ENCODE measurements at regions not wholly inside any gene's neighbourhood (a gene's known extent, or its start where the extent isn't known, plus 50 kb on each side); places are given as distances from the start of the nearest gene placed in this dataset.

GRCh38 chr16:55076053-55076452 is 145.4 kb downstream of the IRX5 start:
- DNase-seq, result no peak

DNA sequence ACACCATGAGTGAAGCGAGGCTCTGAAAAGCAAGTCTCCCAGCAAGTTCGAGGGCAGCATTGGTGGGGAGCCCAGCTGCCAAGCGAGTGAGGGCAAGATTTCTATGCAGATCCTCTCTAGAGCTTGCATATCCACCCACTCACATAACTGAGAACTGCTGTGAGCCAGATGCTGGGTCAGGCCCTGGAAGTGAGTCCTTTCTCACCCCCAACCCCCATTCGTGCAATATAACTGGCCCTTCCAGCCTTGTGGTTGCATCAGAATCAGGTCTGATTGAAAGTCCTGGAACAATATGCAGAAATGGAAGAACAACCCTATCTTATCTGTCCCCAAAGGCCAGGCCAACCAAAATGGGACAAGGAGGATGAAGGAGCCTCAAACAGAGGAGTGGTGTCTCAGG is 146.6 kb downstream of the IRX5 start:
- DNase-seq, result no peak

DNA sequence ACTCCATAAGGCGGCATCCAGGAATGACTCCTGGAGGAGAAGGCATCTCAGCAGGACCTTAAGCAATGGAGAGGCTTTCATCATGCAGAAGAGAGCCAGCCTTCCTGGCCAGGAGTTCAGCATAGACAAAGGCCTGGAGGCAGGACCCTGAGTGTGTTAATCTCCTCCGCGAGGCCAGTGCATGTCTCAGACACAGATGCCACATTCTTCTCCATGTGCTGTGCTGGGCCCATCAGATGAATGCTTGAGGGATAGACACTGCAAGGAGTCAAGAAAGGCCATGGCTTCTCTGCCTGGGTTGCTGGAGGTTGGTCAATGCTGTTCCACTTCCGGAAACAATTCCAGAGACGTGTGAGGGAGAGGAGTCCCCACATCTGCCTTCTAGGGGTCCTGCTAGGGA is 147.5 kb downstream of the IRX5 start:
- DNase-seq, result no peak

- DNase-seq, result no peak
Measured at GRCh38 chr16:55078699-55079410, 148.2 kb downstream of the IRX5 start.

DNA sequence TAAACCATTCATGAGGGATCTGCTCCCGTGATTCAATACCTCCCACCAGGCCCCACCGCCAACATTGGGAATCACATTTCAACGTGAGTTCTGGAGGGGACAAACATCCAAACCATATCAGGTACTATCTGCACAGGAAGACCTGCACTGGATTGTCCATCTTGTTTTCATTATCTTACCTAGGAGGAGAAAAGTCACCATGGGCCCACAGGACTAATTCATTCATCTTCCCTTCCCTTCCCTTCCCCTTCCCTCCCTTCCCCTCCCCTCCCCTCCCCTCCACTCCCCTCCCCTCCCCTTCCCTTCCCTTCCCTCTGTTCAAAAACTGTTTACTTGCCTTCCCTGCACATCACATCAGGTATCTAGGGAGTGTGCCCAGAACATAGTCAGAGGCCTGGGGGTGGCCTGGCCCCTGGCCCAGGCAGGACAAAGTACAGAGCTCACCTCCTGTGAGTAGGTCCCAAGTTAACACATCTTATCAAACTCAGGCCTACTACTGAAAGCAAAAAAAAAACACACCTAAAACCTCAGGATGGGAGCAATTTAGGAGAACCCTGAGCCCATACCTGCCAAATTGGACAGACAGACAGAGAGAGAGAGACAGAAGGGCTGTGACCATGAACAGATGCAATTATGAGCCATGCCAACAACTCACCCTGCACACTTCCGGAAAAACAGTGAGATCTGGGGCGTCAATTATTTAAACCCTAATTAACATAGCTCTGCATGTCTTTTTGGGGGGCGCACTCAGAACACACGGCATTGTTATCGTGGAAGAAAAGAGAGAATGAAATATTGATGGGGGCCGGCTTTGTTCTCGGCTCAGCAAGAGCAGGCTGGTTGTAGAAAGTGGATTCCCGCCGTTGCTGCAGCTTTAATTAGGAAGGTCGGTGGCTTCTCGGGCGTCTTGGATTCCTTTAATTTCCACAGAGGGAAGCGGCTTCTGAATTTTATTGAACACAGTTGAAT is 151.2 kb downstream of the IRX5 start:
- no peak for DNase-seq

- no peak for DNase-seq
Measured at GRCh38 chr16:55082591-55082976, 151.9 kb downstream of the IRX5 start.

- DNase-seq, result no peak
Measured at GRCh38 chr16:55083052-55083451, 152.4 kb downstream of the IRX5 start.

DNA sequence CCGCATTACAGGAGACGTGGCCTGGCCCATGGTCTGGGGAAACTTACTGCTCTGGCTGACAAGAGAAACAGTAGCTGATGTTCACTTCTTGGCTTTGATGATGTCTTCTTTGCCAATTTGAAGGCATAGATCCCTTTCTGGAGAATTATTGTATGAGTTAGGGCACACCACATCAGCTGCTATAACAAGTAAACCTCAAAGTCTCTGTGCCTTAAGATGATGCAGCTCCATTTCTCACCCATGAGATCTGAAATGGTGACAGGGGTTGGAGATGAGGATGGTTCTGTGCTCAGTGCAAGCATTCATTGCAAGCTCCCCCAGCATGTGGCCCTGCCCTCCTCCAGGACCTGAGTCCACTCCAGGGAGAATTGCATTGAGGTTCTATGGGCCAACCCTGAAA is 157.4 kb downstream of the IRX5 start:
- no peak for DNase-seq

DNA sequence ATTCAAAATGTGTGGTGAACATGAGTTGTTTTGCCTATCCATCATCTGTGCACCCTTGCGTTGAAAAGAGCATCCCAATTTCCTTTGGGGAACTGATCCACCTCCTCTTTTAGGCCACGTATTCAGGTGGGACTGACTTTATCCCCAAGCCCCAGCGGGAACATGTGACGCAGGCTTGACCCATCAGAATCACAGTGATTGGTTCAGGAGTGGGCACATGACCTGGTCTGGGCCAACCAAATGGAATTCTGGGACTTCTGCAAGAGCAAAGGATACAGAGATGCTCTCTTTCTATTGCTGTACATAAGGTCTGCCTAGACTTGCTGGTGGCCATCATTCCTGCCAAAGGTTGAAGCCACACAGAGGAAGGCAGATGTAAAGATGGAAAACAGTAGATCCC is 158.9 kb downstream of the IRX5 start:
- no peak for DNase-seq

DNA sequence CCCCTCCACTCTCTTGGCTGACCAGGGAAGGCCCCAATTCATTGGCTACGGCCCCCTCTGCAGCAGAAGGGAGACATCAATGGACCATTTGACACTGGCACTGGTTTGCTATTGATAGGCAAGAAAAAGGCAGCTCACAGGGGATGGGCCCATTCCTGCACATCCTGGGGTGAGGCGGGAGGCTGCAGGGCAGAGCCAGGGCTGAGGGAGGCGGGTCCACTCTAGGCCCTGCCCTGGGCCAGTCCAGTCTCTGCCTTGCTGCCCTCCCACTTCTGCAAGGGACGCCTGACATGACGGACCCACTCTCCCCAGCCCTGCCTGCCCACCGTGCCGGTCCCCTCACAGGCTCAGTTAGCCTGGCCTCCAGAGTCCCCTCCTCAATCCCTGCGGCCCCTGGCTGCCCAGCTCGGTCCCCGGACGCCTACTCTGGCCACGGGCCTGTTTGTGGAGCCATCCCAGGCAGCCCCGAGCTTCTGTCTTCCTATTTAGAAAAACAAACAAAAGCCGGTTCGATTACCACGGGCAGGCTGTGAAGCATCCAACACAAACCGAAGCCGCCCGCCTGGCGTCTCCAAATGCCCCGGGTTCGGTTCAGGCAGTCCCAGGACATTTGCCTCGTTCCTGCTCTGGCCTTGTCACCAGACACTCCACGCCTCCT is 160.7 kb downstream of the IRX5 start:
- DNase-seq, result no peak

DNA sequence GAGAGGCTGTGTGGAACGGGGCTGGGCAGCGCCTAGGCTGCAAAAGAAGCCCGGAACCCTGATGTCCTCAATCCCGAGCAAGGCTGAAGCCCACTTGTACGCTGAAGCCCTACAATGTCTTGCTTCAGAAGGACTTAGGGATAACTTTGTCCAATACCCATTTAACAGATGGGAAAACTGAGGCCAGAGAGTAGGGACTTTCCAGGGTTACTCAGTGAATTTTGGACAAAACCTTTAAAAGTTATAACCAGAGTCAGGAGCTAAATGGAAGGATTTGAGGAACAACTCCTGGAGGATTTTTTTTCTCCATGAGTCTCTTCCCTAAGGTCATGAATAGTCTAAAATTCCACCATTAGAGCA is 161.2 kb downstream of the IRX5 start:
- no peak for DNase-seq

GRCh38 chr16:55100100-55100499 is 169.4 kb downstream of the IRX5 start:
- DNase-seq, result no peak

- DNase-seq, result no peak
Measured at GRCh38 chr16:55101026-55101425, 170.4 kb downstream of the IRX5 start.

GRCh38 chr16:55102077-55102476 is 171.4 kb downstream of the IRX5 start:
- DNase-seq, result no peak

GRCh38 chr16:55102531-55102930 is 171.9 kb downstream of the IRX5 start:
- DNase-seq, result no peak

- DNase-seq, result no peak
Measured at GRCh38 chr16:55107851-55108250, 177.2 kb downstream of the IRX5 start.

GRCh38 chr16:55113210-55113609 is 182.5 kb downstream of the IRX5 start:
- no peak for DNase-seq

GRCh38 chr16:55115506-55115905 is 184.8 kb downstream of the IRX5 start:
- no peak for DNase-seq

GRCh38 chr16:55116165-55116920 is 185.7 kb downstream of the IRX5 start:
- no peak for DNase-seq

GRCh38 chr16:55118701-55119260 is 188.1 kb downstream of the IRX5 start:
- DNase-seq, result no peak

- DNase-seq, result no peak
Measured at GRCh38 chr16:55120408-55120807, 189.7 kb downstream of the IRX5 start.

DNA sequence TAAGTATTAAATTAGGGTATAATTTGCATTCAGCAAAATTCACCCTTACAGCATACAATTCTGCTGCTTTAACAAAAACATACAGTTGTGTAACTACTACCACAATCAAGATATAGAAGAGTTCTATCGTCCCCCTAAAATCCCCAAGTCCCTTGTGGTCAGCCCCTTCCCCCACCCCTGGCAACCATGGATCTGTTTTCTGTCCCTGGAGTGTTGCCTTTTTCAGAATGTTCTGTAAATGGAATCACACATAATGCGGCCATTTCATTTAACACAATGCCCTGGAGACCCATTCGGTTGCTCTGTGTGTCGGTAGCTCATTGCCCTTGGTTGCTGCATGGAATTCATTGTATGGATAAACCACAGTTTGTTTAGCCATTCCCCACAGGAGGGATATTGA is 190.2 kb downstream of the IRX5 start:
- no peak for DNase-seq

DNA sequence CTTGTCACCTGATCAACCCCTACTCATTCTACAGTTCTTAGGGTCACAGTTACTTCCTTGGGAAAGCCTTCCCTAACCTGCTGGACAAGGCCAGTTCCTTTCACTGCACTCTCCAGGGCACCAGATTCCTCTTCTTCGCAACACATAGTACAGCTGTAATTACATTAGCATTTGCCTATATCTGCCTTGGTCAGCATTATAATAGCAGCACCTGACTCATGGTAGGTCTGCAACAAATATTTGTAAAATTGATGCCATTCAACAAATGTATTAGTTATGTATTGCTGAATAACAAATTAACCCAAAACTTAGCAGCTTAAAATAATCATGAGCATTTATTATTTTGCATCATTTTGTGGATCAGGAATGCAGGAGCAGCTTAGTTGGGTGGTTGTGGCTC is 193.0 kb downstream of the IRX5 start:
- DNase-seq, result no peak

Data from CD4-positive, alpha-beta T cell treated with Interleukin-17A for 4 hours (primary cell).